Suprapubic skin (tissue), 4 donors: ENCODE measurements at regions not wholly inside any gene's neighbourhood (a gene's known extent, or its start where the extent isn't known, plus 50 kb on each side); places are given as distances from the start of the nearest gene placed in this dataset.

Source experiments
- CTCF ChIP-seq, 2 donors: fragments of 200-600 bp in 1 of 2; fragments of 450-650 bp in 1 of 2; sonication (generic) in 1 of 2; IDR thresholded peaks; one replicate each; pipeline ENCODE4 v1.5.1; 2016 to 2019; ENCODE audit warnings: antibody characterized with exemption in 2 of 2, mild to moderate bottlenecking in 1 of 2, moderate library complexity in 1 of 2
- EP300 ChIP-seq: sonication (generic); formaldehyde crosslinking; IDR thresholded peaks from one replicate; pipeline ENCODE4 v1.6.1; 2017; ENCODE audit warnings: antibody characterized with exemption
- POLR2A ChIP-seq, 2 donors: fragments of 450-650 bp; IDR thresholded peaks; one replicate each; pipeline ENCODE4 v1.6.1; 2017; ENCODE audit warnings: antibody characterized with exemption in 2 of 2, mild to moderate bottlenecking in 2 of 2, moderate library complexity in 2 of 2
- POLR2AphosphoS5 ChIP-seq, 3 donors: sonication (generic); formaldehyde crosslinking; IDR thresholded peaks; one replicate each; pipeline ENCODE4 v1.6.1; 2017; ENCODE audit warnings: antibody characterized with exemption in 3 of 3

- TF ChIP-seq POLR2A (IDR thresholded peaks at IDR 0.05) = no peak
- TF ChIP-seq CTCF (IDR thresholded peaks at IDR 0.05) = no peak
- no peak for TF ChIP-seq POLR2AphosphoS5 (IDR thresholded peaks at IDR 0.05)
- TF ChIP-seq EP300 = no peak
These were observed 756.6 kb upstream of the BCHE start for GRCh38 chr3:166593776-166594175.
